H1 (cell line): ENCODE measurements at regions not wholly inside any gene's neighbourhood (a gene's known extent, or its start where the extent isn't known, plus 50 kb on each side); places are given as distances from the start of the nearest gene placed in this dataset.

Source experiments
- ASH2L ChIP-seq: fragments of 200-600, 300-600 bp; sonication (generic); IDR thresholded peaks from one replicate; pipeline ENCODE4 v1.7.1; 2017; ENCODE audit warnings: low read length
- BRCA1 ChIP-seq: IDR thresholded peaks from 2 replicates; pipeline ENCODE4 v1.6.1; 2012; ENCODE audit warnings: low read depth, low read length, improper control_type of control experiment
- EP300 ChIP-seq, 2 experiments: IDR thresholded peaks; 1 replicate in 1 of 2; 2 replicates in 1 of 2; pipeline ENCODE4 v1.6.1; 2011 to 2012; ENCODE audit warnings: low read depth in 2 of 2, low read length in 2 of 2, mild to moderate bottlenecking in 2 of 2, borderline replicate concordance in 1 of 2, inconsistent platforms in 1 of 2, moderate library complexity in 1 of 2
- EZH2 ChIP-seq: fragments of 200-600 bp; sonication (generic); IDR thresholded peaks from 2 replicates; pipeline ENCODE4 v1.7.1; 2012; ENCODE audit warnings: low read depth, mild to moderate bottlenecking, moderate library complexity, low read length, inconsistent platforms; ENCODE audit not compliant: severe bottlenecking
- MAX ChIP-seq: IDR thresholded peaks from 2 replicates; pipeline ENCODE4 v1.6.1; 2012; ENCODE audit warnings: inconsistent platforms
- POLR2A ChIP-seq, 2 experiments: IDR thresholded peaks; 1 replicate in 1 of 2; 2 replicates in 1 of 2; pipeline ENCODE4 v1.6.1; 2011; ENCODE audit warnings: low read depth in 2 of 2, low read length in 2 of 2, mild to moderate bottlenecking in 2 of 2; ENCODE audit errors: control extremely low read depth in 1 of 2
- POLR2AphosphoS5 ChIP-seq: IDR thresholded peaks from 2 replicates; pipeline ENCODE4 v1.6.1; 2011; ENCODE audit warnings: low read depth, low read length
- RXRA ChIP-seq: IDR thresholded peaks from 2 replicates; pipeline ENCODE4 v1.6.1; 2011; ENCODE audit warnings: low read depth, mild to moderate bottlenecking, low read length, moderate library complexity; ENCODE audit not compliant: insufficient read depth
- SP1 ChIP-seq: IDR thresholded peaks from 2 replicates; pipeline ENCODE4 v1.6.1; 2011; ENCODE audit warnings: low read depth, low read length
- USF2 ChIP-seq: IDR thresholded peaks from 2 replicates; pipeline ENCODE4 v1.6.1; 2011; ENCODE audit warnings: low read length, improper control_type of control experiment
- TF ChIP-seq, protein P1 (sequence below), 3 experiments: IDR thresholded peaks; 1 replicate in 2 of 3; 2 replicates in 1 of 3; pipeline versions ENCODE4 v1.5.1 to v1.6.1; 2011; ENCODE audit warnings: low read length in 3 of 3, mild to moderate bottlenecking in 3 of 3, inconsistent platforms in 2 of 3, low read depth in 1 of 3, moderate library complexity in 1 of 3; ENCODE audit not compliant: insufficient read depth in 1 of 3; ENCODE audit errors: control extremely low read depth in 1 of 3

DNA sequence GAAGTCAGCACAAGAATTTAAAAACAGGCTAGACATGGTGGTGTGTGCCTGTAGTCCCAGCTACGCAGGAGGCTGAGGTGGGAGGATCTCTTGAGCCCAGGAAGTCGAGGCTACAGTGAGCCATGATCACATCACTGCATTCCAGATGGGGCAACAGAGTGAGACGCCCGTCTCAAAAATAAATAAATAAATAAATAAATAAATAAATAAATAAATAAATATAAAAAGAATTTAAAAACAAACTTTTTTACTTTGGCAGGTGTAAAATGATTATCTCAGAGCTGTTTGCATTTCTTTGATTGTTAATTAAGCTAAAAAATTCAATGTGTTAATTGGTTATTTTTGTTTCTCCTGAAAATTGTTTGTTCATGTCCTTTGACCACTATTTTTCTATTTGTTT is 97.5 kb upstream of the RPS6KA3 start:
- TF ChIP-seq, protein P1, sequence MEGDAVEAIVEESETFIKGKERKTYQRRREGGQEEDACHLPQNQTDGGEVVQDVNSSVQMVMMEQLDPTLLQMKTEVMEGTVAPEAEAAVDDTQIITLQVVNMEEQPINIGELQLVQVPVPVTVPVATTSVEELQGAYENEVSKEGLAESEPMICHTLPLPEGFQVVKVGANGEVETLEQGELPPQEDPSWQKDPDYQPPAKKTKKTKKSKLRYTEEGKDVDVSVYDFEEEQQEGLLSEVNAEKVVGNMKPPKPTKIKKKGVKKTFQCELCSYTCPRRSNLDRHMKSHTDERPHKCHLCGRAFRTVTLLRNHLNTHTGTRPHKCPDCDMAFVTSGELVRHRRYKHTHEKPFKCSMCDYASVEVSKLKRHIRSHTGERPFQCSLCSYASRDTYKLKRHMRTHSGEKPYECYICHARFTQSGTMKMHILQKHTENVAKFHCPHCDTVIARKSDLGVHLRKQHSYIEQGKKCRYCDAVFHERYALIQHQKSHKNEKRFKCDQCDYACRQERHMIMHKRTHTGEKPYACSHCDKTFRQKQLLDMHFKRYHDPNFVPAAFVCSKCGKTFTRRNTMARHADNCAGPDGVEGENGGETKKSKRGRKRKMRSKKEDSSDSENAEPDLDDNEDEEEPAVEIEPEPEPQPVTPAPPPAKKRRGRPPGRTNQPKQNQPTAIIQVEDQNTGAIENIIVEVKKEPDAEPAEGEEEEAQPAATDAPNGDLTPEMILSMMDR (IDR thresholded peaks at IDR 0.05; ENCODE audit: control extremely low read depth in 1 of 3, insufficient read depth in 1 of 3, low read depth in 1 of 3, low read length in 3 of 3): no peak
- TF ChIP-seq EP300 (IDR thresholded peaks at IDR 0.05; ENCODE audit: borderline replicate concordance in 1 of 2, low read depth in 2 of 2, low read length in 2 of 2) (no peak), EZH2 (no peak), POLR2AphosphoS5 (no peak), MAX (no peak), POLR2A (IDR thresholded peaks at IDR 0.05; ENCODE audit: control extremely low read depth in 1 of 2, low read depth in 2 of 2, low read length in 2 of 2) (no peak), USF2 (no peak), SP1 (no peak), RXRA (no peak), ASH2L (no peak), BRCA1 (no peak)
